A549 (cell line): ENCODE measurements at regions not wholly inside any gene's neighbourhood (a gene's known extent, or its start where the extent isn't known, plus 50 kb on each side); places are given as distances from the start of the nearest gene placed in this dataset.

Experiments used
- ATAC-seq, 2 experiments: fragments of 200-7000 bp in 1 of 2; fragments of >200 bp in 1 of 2; cut with Nextera tagmentation in 1 of 2; cut with Tn5 transposase in 1 of 2; 3 replicates each; pipeline versions ENCODE4 v1.8.0 to v1.9.1; 2018 to 2020; ENCODE audit warnings: mild to moderate bottlenecking in 1 of 2, moderate library complexity in 1 of 2
- CTCF ChIA-PET: fragments of 300-600 bp; sonication (Branson Sonifier 250); formaldehyde crosslinking; extraction: SDS; loops from one replicate; lab custom pipeline; 2021; ENCODE audit warnings: antibody characterized with exemption, inconsistent platforms; lab: Yijun Ruan, JAX
- POLR2A ChIA-PET: fragments of 350-600 bp; formaldehyde crosslinking; extraction: SDS; loops from one replicate; lab custom pipeline; 2021; ENCODE audit warnings: antibody characterized with exemption, inconsistent platforms; lab: Yijun Ruan, JAX
- DNase-seq, 2 experiments: peaks; one replicate each; pipeline versions ENCODE4 v3.0.0 to v3.0.0-alpha.2; 2011 to 2016; ENCODE audit warnings: low read depth in 1 of 2, low spot score in 1 of 2
- FAIRE-seq: peaks from 2 replicates; lab custom pipeline; 2011; peaks lifted over from hg19 to GRCh38; lab: Jason Lieb, UNC
- H3K27ac ChIP-seq, 2 experiments: fragments of >200 bp; sonication (Bioruptor Twin); formaldehyde crosslinking; 3 replicates each; pipeline ENCODE4 v1.5.1; 2016 to 2017
- H3K4me1 ChIP-seq: fragments of >200 bp; sonication (Bioruptor Twin); formaldehyde crosslinking; 3 replicates; pipeline ENCODE4 v1.6.1; 2016
- H3K4me2 ChIP-seq: fragments of >200 bp; sonication (Bioruptor Twin); formaldehyde crosslinking; 3 replicates; pipeline ENCODE4 v1.6.1; 2016
- H3K4me3 ChIP-seq: fragments of >200 bp; sonication (Bioruptor Twin); formaldehyde crosslinking; 3 replicates; pipeline ENCODE4 v1.5.1; 2016
- H3K9me3 ChIP-seq: fragments of >200 bp; sonication (Bioruptor Twin); formaldehyde crosslinking; 3 replicates; pipeline ENCODE4 v1.6.1; 2016
- ATOH8 ChIP-seq: fragments of 250-450 bp; sonication (Bioruptor Pico); IDR thresholded peaks from 2 replicates; pipeline ENCODE4 v1.5.0; 2020; ENCODE audit warnings: low read depth, mild to moderate bottlenecking, moderate library complexity
- CBX2 ChIP-seq: fragments of 200-600 bp; sonication (generic); IDR thresholded peaks from 2 replicates; pipeline ENCODE4 v1.6.1; 2016; ENCODE audit warnings: low read depth, mild to moderate bottlenecking, borderline replicate concordance
- CBX8 ChIP-seq: fragments of 200-600 bp; sonication (generic); IDR thresholded peaks from 2 replicates; pipeline ENCODE4 v1.6.1; 2016
- CEBPB ChIP-seq, 2 experiments: fragments of >200 bp in 1 of 2; sonication (Bioruptor Twin) in 1 of 2; formaldehyde crosslinking in 1 of 2; IDR thresholded peaks; 2 replicates each; pipeline ENCODE4 v1.6.1; 2012 to 2016
- CHD2 ChIP-seq: fragments of 150-350 bp; IDR thresholded peaks from 2 replicates; pipeline ENCODE4 v1.6.1; 2014; ENCODE audit warnings: low read length; ENCODE audit not compliant: partially characterized antibody
- CHD4 ChIP-seq: fragments of 200-600 bp; sonication (generic); IDR thresholded peaks from 2 replicates; pipeline ENCODE4 v1.6.1; 2016; ENCODE audit warnings: antibody characterized with exemption, mild to moderate bottlenecking, borderline replicate concordance
- E2F6 ChIP-seq: IDR thresholded peaks from 2 replicates; pipeline ENCODE4 v1.6.1; 2012; ENCODE audit warnings: low read depth, borderline replicate concordance
- EHF ChIP-seq: fragments of 250-450 bp; sonication (Bioruptor Pico); IDR thresholded peaks from 2 replicates; pipeline ENCODE4 v1.5.0; 2020; ENCODE audit warnings: mild to moderate bottlenecking
- EHMT2 ChIP-seq: fragments of 200-600 bp; sonication (generic); IDR thresholded peaks from 2 replicates; pipeline ENCODE4 v1.6.1; 2016; ENCODE audit warnings: antibody characterized with exemption, low read depth, mild to moderate bottlenecking, moderate library complexity
- EP300 ChIP-seq, 2 experiments: fragments of >200 bp; sonication (Bioruptor Twin); formaldehyde crosslinking; IDR thresholded peaks; 2 replicates in 1 of 2; 3 replicates in 1 of 2; pipeline ENCODE4 v1.6.1; 2016 to 2017
- ESRRA ChIP-seq: fragments of 150-350 bp; IDR thresholded peaks from 2 replicates; pipeline ENCODE4 v1.6.1; 2014; ENCODE audit warnings: mild to moderate bottlenecking, low read length, borderline replicate concordance
- FOSL2 ChIP-seq, 2 experiments: fragments of 450-650 bp in 1 of 2; fragments of >200 bp in 1 of 2; sonication (Bioruptor Twin) in 1 of 2; formaldehyde crosslinking; IDR thresholded peaks; 2 replicates each; pipeline versions ENCODE4 v1.5.0 to v1.6.1; 2016 to 2020; ENCODE audit warnings: mild to moderate bottlenecking in 1 of 2, moderate library complexity in 1 of 2
- GATA3 ChIP-seq: IDR thresholded peaks from 2 replicates; pipeline ENCODE4 v1.6.1; 2012; ENCODE audit warnings: borderline replicate concordance
- HOXA7 ChIP-seq: fragments of 250-450 bp; sonication (Bioruptor Pico); IDR thresholded peaks from 2 replicates; pipeline ENCODE4 v1.5.0; 2020; ENCODE audit warnings: mild to moderate bottlenecking, moderate library complexity
- HOXB5 ChIP-seq: fragments of 250-450 bp; sonication (Bioruptor Pico); IDR thresholded peaks from 2 replicates; pipeline ENCODE4 v1.5.0; 2020; ENCODE audit warnings: mild to moderate bottlenecking, moderate library complexity
- JUN ChIP-seq, 2 experiments: fragments of >200 bp; sonication (Bioruptor Twin); formaldehyde crosslinking; IDR thresholded peaks; 2 replicates in 1 of 2; 3 replicates in 1 of 2; pipeline ENCODE4 v1.6.1; 2016 to 2017
- JUNB ChIP-seq: fragments of >200 bp; sonication (Bioruptor Twin); formaldehyde crosslinking; IDR thresholded peaks from 2 replicates; pipeline ENCODE4 v1.6.1; 2016
- KDM1A ChIP-seq: fragments of 200-600 bp; sonication (generic); IDR thresholded peaks from 2 replicates; pipeline ENCODE4 v1.6.1; 2016; ENCODE audit warnings: low read depth, mild to moderate bottlenecking
- KDM5A ChIP-seq: fragments of 200-600 bp; sonication (generic); IDR thresholded peaks from 2 replicates; pipeline ENCODE4 v1.6.1; 2016; ENCODE audit warnings: antibody characterized with exemption, mild to moderate bottlenecking
- NPAS2 ChIP-seq: fragments of 250-450 bp; sonication (Bioruptor Pico); IDR thresholded peaks from 2 replicates; pipeline ENCODE4 v1.8.0; 2022; ENCODE audit warnings: mild to moderate bottlenecking, moderate library complexity, borderline replicate concordance
- NR3C1 ChIP-seq: fragments of >200 bp; sonication (Bioruptor Twin); formaldehyde crosslinking; IDR thresholded peaks from 3 replicates; pipeline ENCODE4 v1.6.1; 2017
- RARB ChIP-seq: fragments of 250-450 bp; sonication (Bioruptor Pico); IDR thresholded peaks from 2 replicates; pipeline ENCODE4 v1.8.0; 2021; ENCODE audit warnings: mild to moderate bottlenecking, moderate library complexity
- RCOR1 ChIP-seq: fragments of 150-350 bp; IDR thresholded peaks from 2 replicates; pipeline ENCODE4 v1.6.1; 2014; ENCODE audit warnings: antibody characterized with exemption, low read length, low read depth
- RNF2 ChIP-seq: fragments of 200-600 bp; sonication (generic); IDR thresholded peaks from 2 replicates; pipeline ENCODE4 v1.6.1; 2016; ENCODE audit warnings: low read depth, mild to moderate bottlenecking, antibody characterized with exemption, moderate library complexity, borderline replicate concordance
- TFCP2L1 ChIP-seq: fragments of 250-450 bp; sonication (Bioruptor Pico); IDR thresholded peaks from 2 replicates; pipeline ENCODE4 v1.5.0; 2021; ENCODE audit warnings: mild to moderate bottlenecking
- ZC3H11A ChIP-seq: fragments of 450-650 bp; IDR thresholded peaks from 2 replicates; pipeline ENCODE4 v1.6.1; 2014; ENCODE audit warnings: antibody characterized with exemption, mild to moderate bottlenecking
- ZNF302 ChIP-seq: fragments of 250-450 bp; sonication (Bioruptor Pico); IDR thresholded peaks from 2 replicates; pipeline ENCODE4 v1.9.0; 2021; ENCODE audit warnings: inconsistent platforms, mild to moderate bottlenecking, moderate library complexity
- WGBS: methylation state at CpG from one replicate; pipeline ENCODE4 v1.1.6; 2017; ENCODE audit errors: missing lambda C conversion rate; 5-methylcytosine and 5-hydroxymethylcytosine counted together
- TF ChIP-seq, protein P1 (sequence below): fragments of 150-350 bp; IDR thresholded peaks from 2 replicates; pipeline ENCODE4 v1.6.1; 2014; ENCODE audit warnings: low read depth, mild to moderate bottlenecking, low read length
- TF ChIP-seq, protein P2 (sequence below): IDR thresholded peaks from 2 replicates; pipeline ENCODE4 v1.6.1; 2012
- TF ChIP-seq, protein P3 (sequence below): fragments of >200 bp; sonication (Bioruptor Twin); formaldehyde crosslinking; IDR thresholded peaks from 2 replicates; pipeline ENCODE4 v1.6.1; 2016
- TF ChIP-seq, protein P4 (sequence below): fragments of 200-600 bp; sonication (generic); IDR thresholded peaks from 2 replicates; pipeline ENCODE4 v1.6.1; 2016; ENCODE audit warnings: antibody characterized with exemption, mild to moderate bottlenecking, moderate library complexity

DNA sequence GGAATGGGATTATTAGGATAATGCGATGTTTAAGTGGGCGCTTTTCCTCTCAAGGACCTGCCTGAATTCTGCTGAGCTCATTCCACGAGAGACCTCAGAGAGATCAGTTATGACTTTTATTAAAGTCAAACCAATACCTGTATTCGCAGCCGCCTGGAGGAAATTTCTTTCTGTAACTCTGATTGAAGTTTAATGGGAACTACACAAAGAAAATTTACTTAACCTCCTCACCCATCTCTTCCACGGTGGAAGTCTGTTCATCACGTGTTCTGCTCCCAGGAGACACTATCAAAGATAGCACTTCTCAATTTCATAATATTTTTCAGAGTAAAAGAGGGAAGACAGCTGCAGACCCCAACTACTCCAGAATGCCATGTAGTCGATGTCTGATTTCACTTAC is 334.7 kb upstream of the POU3F1 start:
- ATAC-seq (no peak), FAIRE-seq (no peak), DNase-seq (no peak)
- TF ChIP-seq JUN (IDR thresholded peaks at IDR 0.05) (no peak), KDM1A (no peak), RCOR1 (no peak), EP300 (IDR thresholded peaks at IDR 0.05) (no peak), GATA3 (no peak), TFCP2L1 (CRISPR knock-in tag) (no peak), EHF (CRISPR knock-in tag) (no peak), FOSL2 (IDR thresholded peaks at IDR 0.05) (no peak), FOSL2 (CRISPR knock-in tag; IDR thresholded peaks at IDR 0.05) (no peak), RNF2 (no peak), CEBPB (IDR thresholded peaks at IDR 0.05) (no peak), NPAS2 (CRISPR knock-in tag) (no peak), ZC3H11A (no peak), CHD4 (no peak), HOXB5 (CRISPR knock-in tag) (no peak)
- TF ChIP-seq, protein P1, sequence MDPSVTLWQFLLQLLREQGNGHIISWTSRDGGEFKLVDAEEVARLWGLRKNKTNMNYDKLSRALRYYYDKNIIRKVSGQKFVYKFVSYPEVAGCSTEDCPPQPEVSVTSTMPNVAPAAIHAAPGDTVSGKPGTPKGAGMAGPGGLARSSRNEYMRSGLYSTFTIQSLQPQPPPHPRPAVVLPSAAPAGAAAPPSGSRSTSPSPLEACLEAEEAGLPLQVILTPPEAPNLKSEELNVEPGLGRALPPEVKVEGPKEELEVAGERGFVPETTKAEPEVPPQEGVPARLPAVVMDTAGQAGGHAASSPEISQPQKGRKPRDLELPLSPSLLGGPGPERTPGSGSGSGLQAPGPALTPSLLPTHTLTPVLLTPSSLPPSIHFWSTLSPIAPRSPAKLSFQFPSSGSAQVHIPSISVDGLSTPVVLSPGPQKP: no peak
- TF ChIP-seq, protein P2, sequence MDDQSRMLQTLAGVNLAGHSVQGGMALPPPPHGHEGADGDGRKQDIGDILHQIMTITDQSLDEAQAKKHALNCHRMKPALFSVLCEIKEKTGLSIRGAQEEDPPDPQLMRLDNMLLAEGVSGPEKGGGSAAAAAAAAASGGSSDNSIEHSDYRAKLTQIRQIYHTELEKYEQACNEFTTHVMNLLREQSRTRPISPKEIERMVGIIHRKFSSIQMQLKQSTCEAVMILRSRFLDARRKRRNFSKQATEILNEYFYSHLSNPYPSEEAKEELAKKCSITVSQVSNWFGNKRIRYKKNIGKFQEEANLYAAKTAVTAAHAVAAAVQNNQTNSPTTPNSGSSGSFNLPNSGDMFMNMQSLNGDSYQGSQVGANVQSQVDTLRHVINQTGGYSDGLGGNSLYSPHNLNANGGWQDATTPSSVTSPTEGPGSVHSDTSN: no peak
- TF ChIP-seq, protein P3, sequence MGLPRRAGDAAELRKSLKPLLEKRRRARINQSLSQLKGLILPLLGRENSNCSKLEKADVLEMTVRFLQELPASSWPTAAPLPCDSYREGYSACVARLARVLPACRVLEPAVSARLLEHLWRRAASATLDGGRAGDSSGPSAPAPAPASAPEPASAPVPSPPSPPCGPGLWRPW: no peak
- TF ChIP-seq, protein P4, sequence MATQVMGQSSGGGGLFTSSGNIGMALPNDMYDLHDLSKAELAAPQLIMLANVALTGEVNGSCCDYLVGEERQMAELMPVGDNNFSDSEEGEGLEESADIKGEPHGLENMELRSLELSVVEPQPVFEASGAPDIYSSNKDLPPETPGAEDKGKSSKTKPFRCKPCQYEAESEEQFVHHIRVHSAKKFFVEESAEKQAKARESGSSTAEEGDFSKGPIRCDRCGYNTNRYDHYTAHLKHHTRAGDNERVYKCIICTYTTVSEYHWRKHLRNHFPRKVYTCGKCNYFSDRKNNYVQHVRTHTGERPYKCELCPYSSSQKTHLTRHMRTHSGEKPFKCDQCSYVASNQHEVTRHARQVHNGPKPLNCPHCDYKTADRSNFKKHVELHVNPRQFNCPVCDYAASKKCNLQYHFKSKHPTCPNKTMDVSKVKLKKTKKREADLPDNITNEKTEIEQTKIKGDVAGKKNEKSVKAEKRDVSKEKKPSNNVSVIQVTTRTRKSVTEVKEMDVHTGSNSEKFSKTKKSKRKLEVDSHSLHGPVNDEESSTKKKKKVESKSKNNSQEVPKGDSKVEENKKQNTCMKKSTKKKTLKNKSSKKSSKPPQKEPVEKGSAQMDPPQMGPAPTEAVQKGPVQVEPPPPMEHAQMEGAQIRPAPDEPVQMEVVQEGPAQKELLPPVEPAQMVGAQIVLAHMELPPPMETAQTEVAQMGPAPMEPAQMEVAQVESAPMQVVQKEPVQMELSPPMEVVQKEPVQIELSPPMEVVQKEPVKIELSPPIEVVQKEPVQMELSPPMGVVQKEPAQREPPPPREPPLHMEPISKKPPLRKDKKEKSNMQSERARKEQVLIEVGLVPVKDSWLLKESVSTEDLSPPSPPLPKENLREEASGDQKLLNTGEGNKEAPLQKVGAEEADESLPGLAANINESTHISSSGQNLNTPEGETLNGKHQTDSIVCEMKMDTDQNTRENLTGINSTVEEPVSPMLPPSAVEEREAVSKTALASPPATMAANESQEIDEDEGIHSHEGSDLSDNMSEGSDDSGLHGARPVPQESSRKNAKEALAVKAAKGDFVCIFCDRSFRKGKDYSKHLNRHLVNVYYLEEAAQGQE: no peak
- POLR2A ChIA-PET: no interaction called here
- 27% methylated on average over 8 of the region's 8 CpGs for WGBS
- Histone ChIP-seq H3K4me1 (no peaks in the 10 kb centered on the region), H3K4me2 (no peak overlapping the region), H3K4me3 (no peak overlapping the region), H3K27ac (no peak overlapping the region), H3K9me3 (no peaks in the 10 kb centered on the region)
- CTCF ChIA-PET: no interaction called here

- Histone ChIP-seq H3K4me1 (no peaks in the 10 kb centered on the region), H3K9me3 (no peaks in the 10 kb centered on the region), H3K27ac (no peak overlapping the region), H3K4me2 (no peak overlapping the region), H3K4me3 (no peak overlapping the region)
- no peak for DNase-seq
- FAIRE-seq: no peak
- ChIA-PET CTCF (no interaction called here), POLR2A (no interaction called here)
- 0% methylated on average over 2 of the region's 2 CpGs for WGBS
- TF ChIP-seq CHD4: no peak
- TF ChIP-seq EHMT2: no peak
- no peak for TF ChIP-seq NR3C1
- TF ChIP-seq CBX8: no peak
- no peak for TF ChIP-seq ATOH8 (CRISPR knock-in tag)
- no peak for TF ChIP-seq HOXA7 (CRISPR knock-in tag)
- no peak for TF ChIP-seq HOXB5 (CRISPR knock-in tag)
- no peak for TF ChIP-seq CHD2
- TF ChIP-seq RARB (CRISPR knock-in tag): no peak
- no peak for TF ChIP-seq KDM5A
- no peak for TF ChIP-seq ESRRA
- TF ChIP-seq, protein P3: no peak
- TF ChIP-seq EP300 (IDR thresholded peaks at IDR 0.05): no peak
- no peak for TF ChIP-seq ZC3H11A
- TF ChIP-seq JUNB: no peak
- no peak for TF ChIP-seq CBX2
- no peak for TF ChIP-seq CEBPB (IDR thresholded peaks at IDR 0.05)
- TF ChIP-seq ZNF302 (CRISPR knock-in tag): no peak
- no peak for TF ChIP-seq RCOR1
- no peak for TF ChIP-seq E2F6
- ATAC-seq: no peak
Observed at GRCh38 chr1:38376577-38376976, 330.0 kb upstream of the POU3F1 start.
